PC-9 (cell line): ENCODE measurements at regions not wholly inside any gene's neighbourhood (a gene's known extent, or its start where the extent isn't known, plus 50 kb on each side); places are given as distances from the start of the nearest gene placed in this dataset.

ENCODE experiments used
- BruUV-seq: library from RNA; stranded (reverse); fragments of 400-500 nt; replicated peaks from 2 replicates; lab custom pipeline; 2021; lab: Mats Ljungman, UMichigan
- CTCF ChIA-PET: fragments of 300-600 bp; sonication (Branson Sonifier 250); formaldehyde crosslinking; loops from one replicate; lab custom pipeline; 2022; ENCODE audit warnings: antibody characterized with exemption; lab: Charles Lee
- POLR2A ChIA-PET: fragments of 300-600 bp; sonication (Branson Sonifier 250); formaldehyde crosslinking; loops from one replicate; lab custom pipeline; 2022; ENCODE audit warnings: antibody characterized with exemption; ENCODE audit not compliant: unreplicated experiment; lab: Charles Lee
- DNase-seq, 2 experiments: peaks; one replicate each; pipeline versions ENCODE4 v3.0.0 to v3.0.0-alpha.2; 2015 to 2022; ENCODE audit warnings: mixed read lengths in 1 of 2
- H2AFZ ChIP-seq: fragments of 200-600 bp; sonication (generic); 2 replicates; pipeline ENCODE4 v1.8.1; 2017; ENCODE audit warnings: antibody characterized with exemption
- H3F3A ChIP-seq: fragments of 200-600 bp; sonication (generic); 2 replicates; pipeline ENCODE4 v1.8.1; 2017; ENCODE audit warnings: antibody characterized with exemption, mild to moderate bottlenecking, low read depth; ENCODE audit not compliant: insufficient read depth
- H3K27ac ChIP-seq: fragments of 200-600 bp; sonication (generic); 2 replicates; pipeline ENCODE4 v1.6.1; 2016; ENCODE audit warnings: mixed run types
- H3K27me3 ChIP-seq: fragments of 200-600 bp; sonication (generic); 2 replicates; pipeline ENCODE4 v1.6.1; 2016; ENCODE audit warnings: low read depth, mixed run types; ENCODE audit not compliant: insufficient read depth
- H3K36me3 ChIP-seq: fragments of 200-600 bp; sonication (generic); 2 replicates; pipeline ENCODE4 v1.6.1; 2016; ENCODE audit warnings: low read depth, mixed run types
- H3K4me1 ChIP-seq: fragments of 200-600 bp; sonication (generic); replicated peaks from 2 replicates; pipeline ENCODE4 v1.6.1; 2016; ENCODE audit warnings: mixed run types; ENCODE audit not compliant: insufficient read depth
- H3K4me2 ChIP-seq: fragments of 200-600 bp; sonication (generic); 2 replicates; pipeline ENCODE4 v1.6.1; 2017; ENCODE audit warnings: mixed run types
- H3K4me3 ChIP-seq: fragments of 200-600 bp; sonication (generic); 2 replicates; pipeline ENCODE4 v1.6.1; 2016; ENCODE audit warnings: mixed run types
- H3K79me2 ChIP-seq: fragments of 200-600 bp; sonication (generic); 2 replicates; pipeline ENCODE4 v1.6.1; 2017; ENCODE audit warnings: low read depth, mixed run types
- H3K9me2 ChIP-seq: fragments of 200-600 bp; sonication (generic); 2 replicates; pipeline ENCODE4 v1.8.1; 2017; ENCODE audit warnings: mild to moderate bottlenecking; ENCODE audit not compliant: insufficient read depth
- H3K9me3 ChIP-seq: fragments of 200-600 bp; sonication (generic); 2 replicates; pipeline ENCODE4 v1.8.1; 2016; ENCODE audit warnings: low read depth; ENCODE audit not compliant: insufficient read depth
- H4K20me1 ChIP-seq: fragments of 200-600 bp; sonication (generic); 2 replicates; pipeline ENCODE4 v1.8.1; 2017; ENCODE audit not compliant: insufficient read depth
- EZH2 ChIP-seq: fragments of 200-600 bp; sonication (generic); IDR thresholded peaks from 2 replicates; pipeline ENCODE4 v1.8.0; 2017; ENCODE audit warnings: antibody characterized with exemption, low read depth
- intact Hi-C: fragments of 100-400 bp; cut with micrococcal nuclease; formaldehyde crosslinking; loops from one replicate; pipeline ENCODE4 v1.10.0; 2022; ENCODE audit not compliant: unreplicated experiment
- TF ChIP-seq, protein P1 (sequence below): fragments of 200-600 bp; sonication (generic); conservative IDR thresholded peaks from 2 replicates; pipeline ENCODE4 v1.6.1; 2017; ENCODE audit warnings: mixed run types, antibody characterized with exemption, mild to moderate bottlenecking, moderate library complexity

DNA sequence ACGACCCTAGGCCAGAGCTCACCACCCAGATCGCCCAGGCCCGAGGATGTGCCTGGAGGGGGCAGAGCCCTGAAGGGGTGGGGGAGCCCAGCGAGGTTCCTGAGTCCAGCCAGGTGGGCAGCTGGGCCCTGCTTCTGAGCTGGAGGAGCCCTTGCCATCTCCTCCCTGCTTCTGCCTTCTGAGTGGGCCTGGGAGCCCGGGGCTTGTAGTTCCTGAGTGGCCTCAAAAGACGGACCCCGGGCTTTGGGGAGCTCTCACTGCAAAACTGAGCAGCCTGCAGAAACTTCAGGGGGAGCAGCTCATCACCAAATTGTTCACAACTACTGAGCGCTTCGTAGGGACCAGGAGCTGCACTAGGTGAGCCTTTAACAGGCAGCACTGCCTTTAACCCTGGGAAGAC lies 112.1 kb downstream of the NCOR2 start:
- H2AFZ ChIP-seq: no peak overlapping the region
- peaks cover 35% of the 10 kb centered on the region for H3F3A ChIP-seq
- H3K9me3 ChIP-seq: no peaks in the 10 kb centered on the region
- no peaks in the 10 kb centered on the region for H3K27me3 ChIP-seq
- TF ChIP-seq, protein P1, sequence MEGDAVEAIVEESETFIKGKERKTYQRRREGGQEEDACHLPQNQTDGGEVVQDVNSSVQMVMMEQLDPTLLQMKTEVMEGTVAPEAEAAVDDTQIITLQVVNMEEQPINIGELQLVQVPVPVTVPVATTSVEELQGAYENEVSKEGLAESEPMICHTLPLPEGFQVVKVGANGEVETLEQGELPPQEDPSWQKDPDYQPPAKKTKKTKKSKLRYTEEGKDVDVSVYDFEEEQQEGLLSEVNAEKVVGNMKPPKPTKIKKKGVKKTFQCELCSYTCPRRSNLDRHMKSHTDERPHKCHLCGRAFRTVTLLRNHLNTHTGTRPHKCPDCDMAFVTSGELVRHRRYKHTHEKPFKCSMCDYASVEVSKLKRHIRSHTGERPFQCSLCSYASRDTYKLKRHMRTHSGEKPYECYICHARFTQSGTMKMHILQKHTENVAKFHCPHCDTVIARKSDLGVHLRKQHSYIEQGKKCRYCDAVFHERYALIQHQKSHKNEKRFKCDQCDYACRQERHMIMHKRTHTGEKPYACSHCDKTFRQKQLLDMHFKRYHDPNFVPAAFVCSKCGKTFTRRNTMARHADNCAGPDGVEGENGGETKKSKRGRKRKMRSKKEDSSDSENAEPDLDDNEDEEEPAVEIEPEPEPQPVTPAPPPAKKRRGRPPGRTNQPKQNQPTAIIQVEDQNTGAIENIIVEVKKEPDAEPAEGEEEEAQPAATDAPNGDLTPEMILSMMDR: no peak
- TF ChIP-seq EZH2: no peak
- no peak overlapping the region for H3K27ac ChIP-seq
- no TSS peak for BruUV-seq
- CTCF ChIA-PET: interaction anchor here (0.6 kb wide), 1 partner anchor 13 kb away, joined by 4 read pairs; no protein-coding TSS in a partner anchor
- no peaks in the 10 kb centered on the region for H3K36me3 ChIP-seq
- H3K4me1 ChIP-seq: peaks cover 32% of the 10 kb centered on the region
- peaks cover 30% of the 10 kb centered on the region for H3K79me2 ChIP-seq
- no peaks in the 10 kb centered on the region; the same call in 1 of the 2 replicates for H4K20me1 ChIP-seq
- POLR2A ChIA-PET: interaction anchor here (0.6 kb wide), 1 partner anchor 1204 kb away, joined by 3 read pairs; no protein-coding TSS in a partner anchor
- DNase-seq: no peak
- H3K4me2 ChIP-seq: no peak overlapping the region
- H3K9me2 ChIP-seq: no peaks in the 10 kb centered on the region
- intact Hi-C loops: no loop called here
- H3K4me3 ChIP-seq: no peak overlapping the region

DNA sequence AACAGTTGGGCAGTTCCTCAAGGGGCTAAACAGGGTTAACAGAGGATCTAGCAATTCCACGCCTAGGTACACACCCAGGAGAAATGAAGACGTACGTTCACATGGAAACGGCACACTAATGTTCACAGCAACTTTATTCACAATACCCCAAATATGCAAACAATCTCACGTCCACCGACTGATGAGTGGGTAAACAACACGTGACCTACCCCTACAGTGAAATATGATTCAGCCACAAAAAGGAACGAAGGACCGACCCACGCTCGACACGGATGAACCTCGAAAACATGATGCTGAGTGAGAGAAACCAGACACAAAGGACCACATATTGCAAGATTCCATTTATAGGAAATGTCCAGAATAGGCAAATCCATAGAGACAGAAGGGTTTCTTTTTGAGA lies 112.7 kb downstream of the NCOR2 start:
- peak overlapping the region; percentile 60; the same call in 1 of the 2 replicates for H3K27ac ChIP-seq

DNA sequence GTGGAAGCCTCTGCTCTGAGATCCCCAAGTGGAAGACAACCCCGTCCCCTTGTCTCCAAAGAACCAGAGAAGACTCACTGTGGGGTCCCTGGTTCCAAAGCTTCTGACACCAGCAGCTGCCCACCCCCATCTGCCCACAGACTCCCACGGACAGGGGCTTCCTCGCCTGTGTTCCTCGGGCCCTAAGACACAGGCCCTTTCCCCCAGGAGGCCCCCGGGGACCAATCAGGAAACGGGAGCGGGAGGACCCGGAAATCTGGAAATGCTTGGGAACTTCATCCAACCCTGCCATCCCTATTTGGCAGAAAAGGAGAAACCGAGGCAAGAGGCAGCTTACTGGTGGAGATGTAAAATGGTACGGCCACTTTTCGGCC lies 113.1 kb downstream of the NCOR2 start:
- peaks cover 31% of the 10 kb centered on the region for H3K79me2 ChIP-seq
- DNase-seq: no peak
- peak overlapping the region; percentile 64 for H3K4me2 ChIP-seq
- H2AFZ ChIP-seq: no peak overlapping the region
- ChIA-PET POLR2A (no interaction called here), CTCF (no interaction called here)
- BruUV-seq: no TSS peak
- H3K36me3 ChIP-seq: no peaks in the 10 kb centered on the region
- TF ChIP-seq EZH2: no peak
- TF ChIP-seq, protein P1: no peak
- no peaks in the 10 kb centered on the region for H3K9me2 ChIP-seq
- H3K27me3 ChIP-seq: no peaks in the 10 kb centered on the region
- H3F3A ChIP-seq: peaks cover 34% of the 10 kb centered on the region
- no peak overlapping the region for H3K4me3 ChIP-seq
- intact Hi-C loops: loop anchor here (1.0 to 5.0 kb wide), 2 partner anchors 58 to 113 kb away; partner anchors contain the start of gene NCOR2
- peak overlapping the region; percentile 60 for H3K27ac ChIP-seq
- H4K20me1 ChIP-seq: no peaks in the 10 kb centered on the region; the same call in none of the 2 replicates
- H3K9me3 ChIP-seq: no peaks in the 10 kb centered on the region
- peaks cover 32% of the 10 kb centered on the region for H3K4me1 ChIP-seq

More for the DNA sequence above, 112.7 kb downstream of the NCOR2 start:
- Histone ChIP-seq H3K4me1 (peaks cover 32% of the 10 kb centered on the region), H3K36me3 (no peaks in the 10 kb centered on the region), H3K9me3 (no peaks in the 10 kb centered on the region), H3F3A (peaks cover 35% of the 10 kb centered on the region), H4K20me1 (no peaks in the 10 kb centered on the region; the same call in none of the 2 replicates), H3K4me3 (no peak overlapping the region), H3K4me2 (0 out of 2 replicates have a peak overlapping the region, but pooled peaks have one; percentile 64), H3K9me2 (no peaks in the 10 kb centered on the region), H3K27me3 (no peaks in the 10 kb centered on the region), H2AFZ (no peak overlapping the region), H3K79me2 (peaks cover 31% of the 10 kb centered on the region)
- ChIA-PET CTCF (no interaction called here), POLR2A (interaction anchor here (0.6 kb wide), 1 partner anchor 1204 kb away, joined by 3 read pairs; no protein-coding TSS in a partner anchor)
- TF ChIP-seq, protein P1: no peak
- TF ChIP-seq EZH2: no peak
- intact Hi-C loops: loop anchor here (1.0 to 5.0 kb wide), 2 partner anchors 58 to 113 kb away; partner anchors contain the start of gene NCOR2
- BruUV-seq: no TSS peak
- DNase-seq: no peak
